HCT116 (cell line): ENCODE measurements at regions not wholly inside any gene's neighbourhood (a gene's known extent, or its start where the extent isn't known, plus 50 kb on each side); places are given as distances from the start of the nearest gene placed in this dataset.

Experiments used
- ATAC-seq: fragments of 200-7000 bp; cut with Tn5 transposase; 2 replicates; pipeline ENCODE4 v1.9.1; 2020; ENCODE audit warnings: mild to moderate bottlenecking, moderate library complexity
- BruUV-seq: library from RNA; stranded (reverse); fragments of 400-500 nt; replicated peaks from 2 replicates; lab custom pipeline; 2021; lab: Mats Ljungman, UMichigan
- CTCF ChIA-PET: fragments of 300-600 bp; sonication (Branson Sonifier 250); formaldehyde crosslinking; loops from one replicate; lab custom pipeline; 2021; ENCODE audit warnings: antibody characterized with exemption; lab: Charles Lee
- POLR2A ChIA-PET: fragments of 300-600, 350-600 bp; sonication (Branson Sonifier 250); formaldehyde crosslinking; loops from one replicate; lab custom pipeline; 2021; ENCODE audit warnings: antibody characterized with exemption; lab: Charles Lee
- RAD21 ChIA-PET, 2 experiments: fragments of 300-600 bp; sonication (Branson Sonifier 250); formaldehyde crosslinking; loops; one replicate each; lab custom pipeline; 2023; ENCODE audit warnings: low total read pairs in 2 of 2; ENCODE audit not compliant: uncharacterized antibody in 2 of 2, unreplicated experiment in 2 of 2, low non-redundant PET in 1 of 2; lab: Charles Lee
- DNase-seq: peaks from one replicate; pipeline ENCODE4 v3.0.0-alpha.2; 2010; ENCODE audit warnings: low read depth, low spot score
- H2AFZ ChIP-seq: fragments of 200-600 bp; shearing (Covaris generic), sonication (generic); 2 replicates; pipeline ENCODE4 v1.6.1; 2017; ENCODE audit warnings: low read depth, mixed run types, mixed read lengths, antibody characterized with exemption, low read length; ENCODE audit not compliant: poor library complexity, severe bottlenecking
- H3K27ac ChIP-seq: 2 replicates; pipeline ENCODE4 v1.5.1; 2012; ENCODE audit warnings: low read depth, low read length
- H3K27me3 ChIP-seq: fragments of 200-600 bp; sonication (generic); 2 replicates; pipeline ENCODE4 v1.6.1; 2016; ENCODE audit warnings: mixed run types, low read length, mixed read lengths; ENCODE audit not compliant: insufficient read depth
- H3K36me3 ChIP-seq, 2 experiments: fragments of 200-500 bp in 1 of 2; fragments of 200-600 bp in 1 of 2; sonication (Bioruptor generic) in 1 of 2; sonication (generic) in 1 of 2; 2 replicates each; pipeline versions ENCODE4 v1.5.1 to v1.6.1; 2014 to 2016; ENCODE audit warnings: low read length in 2 of 2, inconsistent platforms in 1 of 2, mixed read lengths in 1 of 2, mixed run types in 1 of 2; ENCODE audit not compliant: insufficient read depth in 2 of 2, control insufficient read depth in 1 of 2
- H3K4me1 ChIP-seq, 2 experiments: fragments of 200-600 bp in 1 of 2; sonication (generic) in 1 of 2; 2 replicates each; pipeline versions ENCODE4 v1.5.1 to v1.6.1; 2012 to 2017; ENCODE audit warnings: low read length in 2 of 2, inconsistent platforms in 1 of 2, mild to moderate bottlenecking in 1 of 2, mixed read lengths in 1 of 2, mixed run types in 1 of 2, moderate library complexity in 1 of 2; ENCODE audit not compliant: insufficient read depth in 2 of 2, control insufficient read depth in 1 of 2
- H3K4me2 ChIP-seq: fragments of 200-600 bp; sonication (generic); 2 replicates; pipeline ENCODE4 v1.6.1; 2017; ENCODE audit warnings: mixed run types, low read length, mixed read lengths
- H3K4me3 ChIP-seq, 2 experiments: fragments of 200-600 bp in 1 of 2; sonication (generic) in 1 of 2; replicated peaks in 1 of 2; 2 replicates each; pipeline ENCODE4 v1.5.1; 2011 to 2016; ENCODE audit warnings: low read length in 2 of 2, control low read depth in 1 of 2, low read depth in 1 of 2, mild to moderate bottlenecking in 1 of 2, mixed read lengths in 1 of 2, mixed run types in 1 of 2
- H3K79me2 ChIP-seq: fragments of 200-600 bp; sonication (generic); 2 replicates; pipeline ENCODE4 v1.6.1; 2017; ENCODE audit warnings: mild to moderate bottlenecking, mixed run types, low read length, moderate library complexity, mixed read lengths; ENCODE audit not compliant: insufficient read depth
- H3K9ac ChIP-seq: fragments of 200-600 bp; sonication (generic); 2 replicates; pipeline ENCODE4 v1.6.1; 2016; ENCODE audit warnings: low read length, mixed read lengths
- H3K9me2 ChIP-seq: fragments of 200-600 bp; sonication (generic), shearing (Covaris generic); 2 replicates; pipeline ENCODE4 v1.6.1; 2017; ENCODE audit warnings: mixed run types, mild to moderate bottlenecking, moderate library complexity; ENCODE audit not compliant: insufficient read depth
- H3K9me3 ChIP-seq, 2 experiments: fragments of 200-500 bp in 1 of 2; fragments of 200-600 bp in 1 of 2; sonication (Bioruptor generic) in 1 of 2; sonication (generic) in 1 of 2; 2 replicates each; pipeline ENCODE4 v1.6.1; 2014 to 2017; ENCODE audit warnings: low read length in 2 of 2, mixed read lengths in 2 of 2, inconsistent platforms in 1 of 2, low read depth in 1 of 2, mild to moderate bottlenecking in 1 of 2, mixed run types in 1 of 2, moderate library complexity in 1 of 2; ENCODE audit not compliant: control insufficient read depth in 1 of 2, insufficient read depth in 1 of 2
- H4K20me1 ChIP-seq: fragments of 200-600 bp; sonication (generic), shearing (Covaris generic); 2 replicates; pipeline ENCODE4 v1.6.1; 2017; ENCODE audit warnings: mixed run types, mild to moderate bottlenecking, moderate library complexity; ENCODE audit not compliant: insufficient read depth
- CBX3 ChIP-seq: IDR thresholded peaks from 2 replicates; pipeline ENCODE4 v1.6.1; 2012; ENCODE audit warnings: low read depth
- CTCF ChIP-seq, 3 experiments: fragments of 200-600 bp in 1 of 3; sonication (generic) in 1 of 3; IDR thresholded peaks in 2 of 3; conservative IDR thresholded peaks in 1 of 3; 2 replicates each; pipeline ENCODE4 v1.5.1; 2012 to 2017; ENCODE audit warnings: low read depth in 2 of 3, low read length in 2 of 3, antibody characterized with exemption in 1 of 3, borderline replicate concordance in 1 of 3, control low read depth in 1 of 3, mild to moderate bottlenecking in 1 of 3, mixed read lengths in 1 of 3, mixed run types in 1 of 3, moderate library complexity in 1 of 3; ENCODE audit not compliant: insufficient read depth in 1 of 3
- ELF1 ChIP-seq: IDR thresholded peaks from 2 replicates; pipeline ENCODE4 v1.6.1; 2012; ENCODE audit warnings: low read depth, borderline replicate concordance
- EZH2 ChIP-seq: fragments of 200-600 bp; sonication (generic); IDR thresholded peaks from 2 replicates; pipeline ENCODE4 v1.6.1; 2017; ENCODE audit warnings: antibody characterized with exemption, mixed run types
- EZH2phosphoT487 ChIP-seq: fragments of 200-600 bp; IDR thresholded peaks from 2 replicates; pipeline ENCODE4 v1.6.1; 2018; ENCODE audit warnings: antibody characterized with exemption, borderline replicate concordance
- JUND ChIP-seq: IDR thresholded peaks from 2 replicates; pipeline ENCODE4 v1.6.1; 2012
- REST ChIP-seq: IDR thresholded peaks from 2 replicates; pipeline ENCODE4 v1.6.1; 2012; ENCODE audit warnings: low read depth
- SIN3A ChIP-seq: IDR thresholded peaks from 2 replicates; pipeline ENCODE4 v1.6.1; 2012; ENCODE audit warnings: low read depth
- SP1 ChIP-seq: IDR thresholded peaks from 2 replicates; pipeline ENCODE4 v1.6.1; 2012; ENCODE audit warnings: low read depth
- SRF ChIP-seq: IDR thresholded peaks from 2 replicates; pipeline ENCODE4 v1.6.1; 2012; ENCODE audit warnings: low read depth
- TCF7L2 ChIP-seq: IDR thresholded peaks from 2 replicates; pipeline ENCODE4 v1.7.0; 2011; ENCODE audit warnings: borderline replicate concordance, inconsistent platforms; ENCODE audit not compliant: insufficient read depth, insufficient read length; ENCODE audit errors: extremely low read depth
- YY1 ChIP-seq: IDR thresholded peaks from 2 replicates; pipeline ENCODE4 v1.6.1; 2011; ENCODE audit warnings: low read length, low read depth, moderate library complexity, mild to moderate bottlenecking; ENCODE audit not compliant: insufficient replicate concordance; ENCODE audit errors: extremely low read depth
- ZFX ChIP-seq: fragments of 450-650 bp; IDR thresholded peaks from 2 replicates; pipeline ENCODE4 v1.6.1; 2017
- ZNF274 ChIP-seq: fragments of 200-500 bp; sonication (Bioruptor generic); IDR thresholded peaks from 2 replicates; pipeline ENCODE4 v1.6.1; 2014; ENCODE audit warnings: mild to moderate bottlenecking, low read depth, low read length, inconsistent platforms
- intact Hi-C: fragments of 100-400 bp; cut with micrococcal nuclease; formaldehyde crosslinking; loops from 2 replicates; pipeline ENCODE4 v1.10.0; 2022

- H3K27ac ChIP-seq: no peak overlapping the region
- no peak overlapping the region for H3K4me2 ChIP-seq
- DNase-seq: no peak
- no peak overlapping the region for H3K9ac ChIP-seq
- TF ChIP-seq SP1 (no peak), ZNF274 (no peak), TCF7L2 (no peak), YY1 (no peak), ZFX (no peak), SRF (no peak)
- TF ChIP-seq, all 23 proteins: peak for 0
- ATAC-seq: no peak
- H3K9me2 ChIP-seq: no peaks in the 10 kb centered on the region
- H3K79me2 ChIP-seq: no peaks in the 10 kb centered on the region
- intact Hi-C loops: no loop called here
- H3K27me3 ChIP-seq: no peaks in the 10 kb centered on the region
- no peaks in the 10 kb centered on the region for H3K4me1 ChIP-seq
- H3K9me3 ChIP-seq: no peaks in the 10 kb centered on the region
- ChIA-PET POLR2A (no interaction called here), CTCF (no interaction called here), RAD21 (no interaction called here)
- H4K20me1 ChIP-seq: no peaks in the 10 kb centered on the region
- BruUV-seq: no TSS peak
- no peaks in the 10 kb centered on the region for H3K36me3 ChIP-seq
- H2AFZ ChIP-seq: no peak overlapping the region
- H3K4me3 ChIP-seq: no peak overlapping the region
These were observed 60.8 kb upstream of the UMPS start for GRCh38 chr3:124669470-124669869.

GRCh38 chr3:124671106-124671505 is 59.1 kb upstream of the UMPS start:
- no peaks in the 10 kb centered on the region for H3K9me3 ChIP-seq
- H4K20me1 ChIP-seq: no peaks in the 10 kb centered on the region
- no peak overlapping the region for H3K4me3 ChIP-seq
- H3K36me3 ChIP-seq: no peaks in the 10 kb centered on the region
- no TSS peak for BruUV-seq
- ChIA-PET RAD21 (no interaction called here), POLR2A (no interaction called here), CTCF (no interaction called here)
- ATAC-seq: no peak
- no peak overlapping the region for H3K9ac ChIP-seq
- no peaks in the 10 kb centered on the region for H3K79me2 ChIP-seq
- no peak for DNase-seq
- no peak overlapping the region for H2AFZ ChIP-seq
- no peaks in the 10 kb centered on the region for H3K4me1 ChIP-seq
- H3K9me2 ChIP-seq: no peaks in the 10 kb centered on the region
- no peaks in the 10 kb centered on the region for H3K27me3 ChIP-seq
- H3K4me2 ChIP-seq: no peak overlapping the region
- H3K27ac ChIP-seq: no peak overlapping the region
- intact Hi-C loops: loop anchor here (5.0 kb wide), 1 partner anchor 34 kb away; no protein-coding TSS in a partner anchor
- TF ChIP-seq ZFX (no peak), TCF7L2 (no peak), CTCF (IDR thresholded peaks at IDR 0.05 in 2 of 3, conservative IDR thresholded peaks at IDR 0.05 in 1 of 3; ENCODE audit: borderline replicate concordance in 1 of 3, insufficient read depth in 1 of 3, low read depth in 2 of 3, low read length in 2 of 3) (no peak), SRF (no peak), CBX3 (no peak), ELF1 (no peak), SIN3A (no peak), REST (no peak), SP1 (no peak), ZNF274 (no peak), EZH2 (no peak), YY1 (no peak), EZH2phosphoT487 (no peak), JUND (no peak)
